ENCODE measurements at regions not wholly inside any gene's neighbourhood (a gene's known extent, or its start where the extent isn't known, plus 50 kb on each side); places are given as distances from the start of the nearest gene placed in this dataset.

DNA sequence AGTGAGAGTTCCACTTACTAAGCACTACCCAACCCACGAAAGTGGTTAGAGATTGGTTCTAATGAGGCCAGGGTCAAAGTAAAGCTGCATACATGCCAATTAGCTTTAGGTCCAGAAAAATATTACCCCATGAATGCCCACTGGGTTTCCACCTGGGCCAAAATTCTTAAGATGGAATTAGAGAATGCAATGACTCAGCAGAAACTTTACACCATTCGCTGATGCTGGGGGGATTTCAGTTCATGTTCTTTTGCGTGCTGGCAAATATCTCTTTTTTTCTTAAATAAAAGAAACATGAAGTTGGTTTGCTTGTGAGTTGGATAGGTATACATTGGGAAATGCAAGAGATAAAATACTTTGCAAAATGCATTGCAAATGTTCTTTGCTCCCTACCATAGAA is 715.3 kb upstream of the MIR17HG start:
- ATAC-seq (no peak), DNase-seq (ENCODE audit: low spot score) (no peak)
- Histone ChIP-seq H3K79me2 (replicated peaks; ENCODE audit: insufficient read depth) (no peaks in the 10 kb centered on the region), H3K4me1 (ENCODE audit: insufficient read depth) (no peaks in the 10 kb centered on the region), H4K20me1 (replicated peaks; ENCODE audit: insufficient read depth) (no peaks in the 10 kb centered on the region), H2AFZ (no peak overlapping the region), H3K36me3 (ENCODE audit: insufficient read depth) (no peaks in the 10 kb centered on the region), H3K9me2 (ENCODE audit: insufficient read depth) (peaks cover 3% of the 10 kb centered on the region; the same call in 1 of the 2 replicates), H3K27ac (ENCODE audit: low read depth) (no peak overlapping the region), H3K27me3 (ENCODE audit: insufficient read depth) (no peaks in the 10 kb centered on the region), H3K4me3 (no peak overlapping the region), H3K4me2 (no peak overlapping the region), H3F3A (replicated peaks; ENCODE audit: low read depth) (no peaks in the 10 kb centered on the region)
- Mint-ChIP-seq H3K4me1 (peaks cover 2% of the 10 kb centered on the region; the same call in 1 of the 3 replicates), H3K27me3 (ENCODE audit: insufficient read depth, low read depth, poor library complexity) (peaks cover 2% of the 10 kb centered on the region), H3K27ac (peak overlapping the region; percentile 40; the same call in 1 of the 2 replicates), H3K9me3 (no peaks in the 10 kb centered on the region), H3K4me3 (no peak overlapping the region), H3K36me3 (ENCODE audit: low read depth) (no peaks in the 10 kb centered on the region)
- TF ChIP-seq ZNF331 (CRISPR knock-in tag; IDR thresholded peaks at IDR 0.05; ENCODE audit: low read depth) (no peak), POLR2AphosphoS5 (IDR thresholded peaks at IDR 0.05; ENCODE audit: low read depth) (no peak), EZH2 (IDR thresholded peaks at IDR 0.05; ENCODE audit: low read depth, unreplicated experiment) (no peak), NANOG (IDR thresholded peaks at IDR 0.05; ENCODE audit: borderline replicate concordance) (no peak), REST (IDR thresholded peaks at IDR 0.05; ENCODE audit: unreplicated experiment) (no peak), JUNB (IDR thresholded peaks at IDR 0.05; ENCODE audit: unreplicated experiment) (no peak), CTCF (conservative IDR thresholded peaks at IDR 0.05; ENCODE audit: low read depth in 2 of 2) (no peak)
- TF ChIP-seq, protein P1, sequence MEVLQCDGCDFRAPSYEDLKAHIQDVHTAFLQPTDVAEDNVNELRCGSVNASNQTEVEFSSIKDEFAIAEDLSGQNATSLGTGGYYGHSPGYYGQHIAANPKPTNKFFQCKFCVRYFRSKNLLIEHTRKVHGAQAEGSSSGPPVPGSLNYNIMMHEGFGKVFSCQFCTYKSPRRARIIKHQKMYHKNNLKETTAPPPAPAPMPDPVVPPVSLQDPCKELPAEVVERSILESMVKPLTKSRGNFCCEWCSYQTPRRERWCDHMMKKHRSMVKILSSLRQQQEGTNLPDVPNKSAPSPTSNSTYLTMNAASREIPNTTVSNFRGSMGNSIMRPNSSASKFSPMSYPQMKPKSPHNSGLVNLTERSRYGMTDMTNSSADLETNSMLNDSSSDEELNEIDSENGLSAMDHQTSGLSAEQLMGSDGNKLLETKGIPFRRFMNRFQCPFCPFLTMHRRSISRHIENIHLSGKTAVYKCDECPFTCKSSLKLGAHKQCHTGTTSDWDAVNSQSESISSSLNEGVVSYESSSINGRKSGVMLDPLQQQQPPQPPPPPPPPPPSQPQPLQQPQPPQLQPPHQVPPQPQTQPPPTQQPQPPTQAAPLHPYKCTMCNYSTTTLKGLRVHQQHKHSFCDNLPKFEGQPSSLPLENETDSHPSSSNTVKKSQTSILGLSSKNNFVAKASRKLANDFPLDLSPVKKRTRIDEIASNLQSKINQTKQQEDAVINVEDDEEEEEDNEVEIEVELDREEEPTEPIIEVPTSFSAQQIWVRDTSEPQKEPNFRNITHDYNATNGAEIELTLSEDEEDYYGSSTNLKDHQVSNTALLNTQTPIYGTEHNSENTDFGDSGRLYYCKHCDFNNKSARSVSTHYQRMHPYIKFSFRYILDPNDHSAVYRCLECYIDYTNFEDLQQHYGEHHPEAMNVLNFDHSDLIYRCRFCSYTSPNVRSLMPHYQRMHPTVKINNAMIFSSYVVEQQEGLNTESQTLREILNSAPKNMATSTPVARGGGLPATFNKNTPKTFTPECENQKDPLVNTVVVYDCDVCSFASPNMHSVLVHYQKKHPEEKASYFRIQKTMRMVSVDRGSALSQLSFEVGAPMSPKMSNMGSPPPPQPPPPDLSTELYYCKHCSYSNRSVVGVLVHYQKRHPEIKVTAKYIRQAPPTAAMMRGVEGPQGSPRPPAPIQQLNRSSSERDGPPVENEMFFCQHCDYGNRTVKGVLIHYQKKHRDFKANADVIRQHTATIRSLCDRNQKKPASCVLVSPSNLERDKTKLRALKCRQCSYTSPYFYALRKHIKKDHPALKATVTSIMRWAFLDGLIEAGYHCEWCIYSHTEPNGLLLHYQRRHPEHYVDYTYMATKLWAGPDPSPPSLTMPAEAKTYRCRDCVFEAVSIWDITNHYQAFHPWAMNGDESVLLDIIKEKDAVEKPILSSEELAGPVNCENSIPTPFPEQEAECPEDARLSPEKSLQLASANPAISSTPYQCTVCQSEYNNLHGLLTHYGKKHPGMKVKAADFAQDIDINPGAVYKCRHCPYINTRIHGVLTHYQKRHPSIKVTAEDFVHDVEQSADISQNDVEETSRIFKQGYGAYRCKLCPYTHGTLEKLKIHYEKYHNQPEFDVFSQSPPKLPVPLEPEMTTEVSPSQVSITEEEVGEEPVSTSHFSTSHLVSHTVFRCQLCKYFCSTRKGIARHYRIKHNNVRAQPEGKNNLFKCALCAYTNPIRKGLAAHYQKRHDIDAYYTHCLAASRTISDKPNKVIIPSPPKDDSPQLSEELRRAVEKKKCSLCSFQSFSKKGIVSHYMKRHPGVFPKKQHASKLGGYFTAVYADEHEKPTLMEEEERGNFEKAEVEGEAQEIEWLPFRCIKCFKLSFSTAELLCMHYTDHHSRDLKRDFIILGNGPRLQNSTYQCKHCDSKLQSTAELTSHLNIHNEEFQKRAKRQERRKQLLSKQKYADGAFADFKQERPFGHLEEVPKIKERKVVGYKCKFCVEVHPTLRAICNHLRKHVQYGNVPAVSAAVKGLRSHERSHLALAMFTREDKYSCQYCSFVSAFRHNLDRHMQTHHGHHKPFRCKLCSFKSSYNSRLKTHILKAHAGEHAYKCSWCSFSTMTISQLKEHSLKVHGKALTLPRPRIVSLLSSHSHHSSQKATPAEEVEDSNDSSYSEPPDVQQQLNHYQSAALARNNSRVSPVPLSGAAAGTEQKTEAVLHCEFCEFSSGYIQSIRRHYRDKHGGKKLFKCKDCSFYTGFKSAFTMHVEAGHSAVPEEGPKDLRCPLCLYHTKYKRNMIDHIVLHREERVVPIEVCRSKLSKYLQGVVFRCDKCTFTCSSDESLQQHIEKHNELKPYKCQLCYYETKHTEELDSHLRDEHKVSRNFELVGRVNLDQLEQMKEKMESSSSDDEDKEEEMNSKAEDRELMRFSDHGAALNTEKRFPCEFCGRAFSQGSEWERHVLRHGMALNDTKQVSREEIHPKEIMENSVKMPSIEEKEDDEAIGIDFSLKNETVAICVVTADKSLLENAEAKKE (CRISPR knock-in tag; IDR thresholded peaks at IDR 0.05): no peak
- TF ChIP-seq, protein P2, sequence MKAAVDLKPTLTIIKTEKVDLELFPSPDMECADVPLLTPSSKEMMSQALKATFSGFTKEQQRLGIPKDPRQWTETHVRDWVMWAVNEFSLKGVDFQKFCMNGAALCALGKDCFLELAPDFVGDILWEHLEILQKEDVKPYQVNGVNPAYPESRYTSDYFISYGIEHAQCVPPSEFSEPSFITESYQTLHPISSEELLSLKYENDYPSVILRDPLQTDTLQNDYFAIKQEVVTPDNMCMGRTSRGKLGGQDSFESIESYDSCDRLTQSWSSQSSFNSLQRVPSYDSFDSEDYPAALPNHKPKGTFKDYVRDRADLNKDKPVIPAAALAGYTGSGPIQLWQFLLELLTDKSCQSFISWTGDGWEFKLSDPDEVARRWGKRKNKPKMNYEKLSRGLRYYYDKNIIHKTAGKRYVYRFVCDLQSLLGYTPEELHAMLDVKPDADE (IDR thresholded peaks at IDR 0.05): no peak

Measured in GM23338 (cell line).